ENCODE measurements at regions not wholly inside any gene's neighbourhood (a gene's known extent, or its start where the extent isn't known, plus 50 kb on each side); places are given as distances from the start of the nearest gene placed in this dataset.

DNA sequence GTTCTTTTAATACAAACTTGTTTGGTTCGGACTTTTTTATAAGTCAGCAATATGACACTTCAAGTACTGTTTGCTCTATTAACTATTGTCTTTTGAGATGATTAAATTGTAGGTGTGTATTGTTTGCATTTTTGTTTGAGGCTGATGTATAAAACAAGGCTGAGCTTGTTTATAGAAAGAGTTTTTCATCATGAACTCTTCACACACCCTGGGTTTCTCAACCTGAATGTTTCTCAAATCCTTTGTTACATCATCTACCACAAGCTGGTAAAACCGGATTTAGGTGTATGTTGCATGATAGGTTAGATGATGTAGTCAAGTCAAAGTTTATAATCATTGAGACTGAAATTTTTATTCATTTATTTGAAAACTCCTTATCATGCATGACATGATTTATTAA lies 335.2 kb upstream of the LRATD1 start (continued):
- no peak for TF ChIP-seq TBP (IDR thresholded peaks at IDR 0.05; ENCODE audit: low read depth, low read length)
- no peak for TF ChIP-seq CTCF (IDR thresholded peaks at IDR 0.05; ENCODE audit: control extremely low read depth in 1 of 3, insufficient read depth in 1 of 3, low read depth in 1 of 3, low read length in 3 of 3)
- TF ChIP-seq CREB1 (IDR thresholded peaks at IDR 0.05): no peak
- no peak for TF ChIP-seq KDM1A (IDR thresholded peaks at IDR 0.05; ENCODE audit: borderline replicate concordance, low read length)
- no peak for TF ChIP-seq RBBP5 (IDR thresholded peaks at IDR 0.05; ENCODE audit: borderline replicate concordance, low read depth, low read length)

Data from H1 (cell line).